Activated CD4-positive, alpha-beta T cell treated with anti-CD3 and anti-CD28 coated beads for 36 hours (primary cell): ENCODE measurements at regions not wholly inside any gene's neighbourhood (a gene's known extent, or its start where the extent isn't known, plus 50 kb on each side); places are given as distances from the start of the nearest gene placed in this dataset.
"Not testable (repeated sequence)": the region's sequence is repeated elsewhere in the genome, so short reads cannot be mapped to it uniquely, and the experiment has no call there.

ENCODE experiments used
- ATAC-seq: fragments of 200-7000 bp; cut with Tn5 transposase; one replicate; pipeline ENCODE4 v1.10.0; 2021; ENCODE audit warnings: mild to moderate bottlenecking, moderate library complexity
- CTCF ChIA-PET: fragments of 350-600 bp; sonication (Branson Sonifier 250); formaldehyde crosslinking; loops from one replicate; lab custom pipeline; 2021; ENCODE audit warnings: antibody characterized with exemption; lab: Charles Lee
- POLR2A ChIA-PET: fragments of 350-600 bp; sonication (Branson Sonifier 250); formaldehyde crosslinking; loops from one replicate; lab custom pipeline; 2021; ENCODE audit warnings: antibody characterized with exemption, inconsistent platforms; lab: Charles Lee
- DNase-seq: peaks from one replicate; pipeline ENCODE4 v3.0.0-alpha.2; 2020
- H3K27ac Mint-ChIP-seq: one replicate; pipeline ENCODE4 v1.8.0; 2021; ENCODE audit warnings: mixed read lengths
- H3K27me3 Mint-ChIP-seq: one replicate; pipeline ENCODE4 v1.8.0; 2021; ENCODE audit warnings: mixed read lengths
- H3K36me3 Mint-ChIP-seq: one replicate; pipeline ENCODE4 v1.8.0; 2021; ENCODE audit warnings: low read depth, mixed read lengths
- H3K4me1 Mint-ChIP-seq: one replicate; pipeline ENCODE4 v1.8.0; 2021; ENCODE audit warnings: mixed read lengths
- H3K4me3 Mint-ChIP-seq: one replicate; pipeline ENCODE4 v1.8.0; 2021; ENCODE audit warnings: mild to moderate bottlenecking, moderate library complexity, mixed read lengths
- H3K9me3 Mint-ChIP-seq: one replicate; pipeline ENCODE4 v1.8.0; 2021; ENCODE audit warnings: low read depth, mixed read lengths
- intact Hi-C, 2 experiments: fragments of 100-400 bp; cut with DNase I in 1 of 2; cut with micrococcal nuclease in 1 of 2; formaldehyde crosslinking; loops; one replicate each; pipeline versions ENCODE4 v1.14.2 to v1.15.1; 2022 to 2024; cut with DNase I, micrococcal nuclease

DNA sequence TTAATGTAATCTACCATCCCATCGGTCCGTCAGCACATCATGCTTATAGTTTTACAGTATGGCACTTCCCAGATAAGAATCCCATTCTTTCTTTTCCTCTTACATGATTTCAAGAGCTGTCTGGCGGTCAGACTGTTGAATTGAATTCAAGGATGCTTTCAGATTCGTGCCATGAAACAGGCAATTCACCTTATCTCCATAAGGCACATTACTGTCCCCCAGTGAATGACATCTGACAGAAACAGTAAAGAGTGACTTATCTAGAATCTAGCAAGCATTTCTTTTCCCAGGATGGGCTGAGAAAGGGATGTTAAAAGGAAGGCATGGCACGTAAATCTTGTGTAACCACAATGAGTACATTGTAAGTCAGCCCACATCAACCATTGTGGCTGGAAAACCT is 61.1 kb upstream of the SEM1 start:
- H3K27me3 Mint-ChIP-seq, result peaks cover 23% of the 10 kb centered on the region
- no peaks in the 10 kb centered on the region for H3K36me3 Mint-ChIP-seq
- H3K4me1 Mint-ChIP-seq, result no peaks in the 10 kb centered on the region
- H3K9me3 Mint-ChIP-seq, result no peaks in the 10 kb centered on the region
- intact Hi-C loops, result no loop called here
- ChIA-PET POLR2A (no interaction called here), CTCF (no interaction called here)
- DNase-seq, result no peak
- H3K4me3 Mint-ChIP-seq, result no peak overlapping the region
- ATAC-seq, result no peak
- no peak overlapping the region for H3K27ac Mint-ChIP-seq

DNA sequence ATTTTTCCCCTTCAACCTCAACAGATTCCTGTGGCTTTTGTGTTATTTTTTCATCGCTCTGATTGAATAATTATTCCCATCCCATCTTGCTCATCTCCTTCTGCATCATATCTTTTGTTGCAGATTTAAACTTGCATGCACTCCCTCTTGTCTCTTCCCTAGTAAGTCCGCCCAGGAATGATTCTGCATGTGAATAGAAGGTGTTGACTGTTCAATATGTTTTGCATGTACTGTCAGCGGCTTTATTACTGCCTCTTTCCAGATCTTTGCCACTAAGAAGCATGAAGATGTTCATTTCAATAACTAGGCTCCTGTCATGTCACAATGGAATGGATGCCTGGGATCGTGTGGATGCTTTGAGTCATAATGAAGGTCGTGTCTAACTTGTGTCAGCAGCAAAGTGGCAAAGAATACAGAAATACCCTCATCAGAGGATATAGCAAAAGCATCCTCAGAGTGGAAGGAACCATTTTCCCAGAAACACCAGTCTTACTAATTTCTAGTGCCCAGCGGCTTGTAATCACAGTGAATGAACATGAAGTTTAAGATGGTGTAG is 62.6 kb upstream of the SEM1 start:
- Mint-ChIP-seq H3K27me3 (peaks cover 23% of the 10 kb centered on the region), H3K4me1 (no peaks in the 10 kb centered on the region), H3K9me3 (no peaks in the 10 kb centered on the region), H3K36me3 (no peaks in the 10 kb centered on the region), H3K27ac (no peak overlapping the region), H3K4me3 (no peak overlapping the region)
- no peak for ATAC-seq
- no peak for DNase-seq
- intact Hi-C loops, result no loop called here
- CTCF ChIA-PET, result no interaction called here
- POLR2A ChIA-PET, result no interaction called here

DNA sequence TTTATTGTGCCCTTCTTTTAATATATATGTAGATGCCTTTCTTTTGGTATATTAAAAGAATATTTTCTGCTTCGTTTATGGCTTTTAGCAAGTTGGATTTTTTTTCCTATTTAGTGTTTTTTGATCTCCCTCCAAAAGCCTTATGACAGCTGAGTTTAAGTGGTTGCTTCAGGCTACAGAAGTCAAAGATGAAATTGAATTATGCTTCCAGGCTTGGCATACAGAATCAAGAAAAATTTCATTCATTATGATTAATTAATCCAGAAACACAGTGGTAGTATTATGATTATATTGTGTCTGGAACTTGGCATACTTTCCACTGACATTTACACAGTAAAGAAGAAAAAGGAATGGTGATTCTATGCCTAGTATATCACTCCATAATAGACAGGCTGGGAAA is 63.8 kb upstream of the SEM1 start:
- Mint-ChIP-seq H3K27ac (no peak overlapping the region), H3K4me1 (no peaks in the 10 kb centered on the region), H3K9me3 (no peaks in the 10 kb centered on the region), H3K36me3 (no peaks in the 10 kb centered on the region), H3K4me3 (no peak overlapping the region), H3K27me3 (peaks cover 25% of the 10 kb centered on the region)
- ChIA-PET POLR2A (no interaction called here), CTCF (no interaction called here)
- no peak for DNase-seq
- ATAC-seq, result no peak
- intact Hi-C loops, result no loop called here

DNA sequence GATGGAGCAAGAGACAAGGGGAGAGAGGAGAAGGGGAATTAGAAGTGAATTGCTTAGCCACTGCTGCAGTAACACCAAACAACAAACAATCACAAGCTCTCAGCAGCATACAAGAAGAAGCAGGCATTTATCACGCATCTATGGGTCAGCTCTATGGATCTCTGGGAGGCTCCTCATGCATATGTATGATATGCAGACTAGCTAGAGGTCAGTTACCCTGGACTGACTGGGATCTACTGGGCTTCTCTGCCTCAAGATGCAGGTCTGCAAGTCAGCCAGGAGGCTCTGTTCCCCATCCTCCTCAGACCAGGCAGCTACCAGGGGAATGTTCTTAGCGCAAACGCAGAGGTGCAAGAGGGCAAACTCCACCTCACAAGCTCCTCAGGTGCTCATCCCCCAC is 64.7 kb upstream of the SEM1 start:
- intact Hi-C loops, result no loop called here
- Mint-ChIP-seq H3K27ac (no peak overlapping the region), H3K9me3 (no peaks in the 10 kb centered on the region), H3K4me3 (no peak overlapping the region), H3K27me3 (peaks cover 25% of the 10 kb centered on the region), H3K4me1 (no peaks in the 10 kb centered on the region), H3K36me3 (no peaks in the 10 kb centered on the region)
- no peak for ATAC-seq
- CTCF ChIA-PET, result interaction anchor here (0.6 kb wide), 1 partner anchor 18 kb away, joined by 4 read pairs; no protein-coding TSS in a partner anchor
- DNase-seq, result no peak
- POLR2A ChIA-PET, result no interaction called here

DNA sequence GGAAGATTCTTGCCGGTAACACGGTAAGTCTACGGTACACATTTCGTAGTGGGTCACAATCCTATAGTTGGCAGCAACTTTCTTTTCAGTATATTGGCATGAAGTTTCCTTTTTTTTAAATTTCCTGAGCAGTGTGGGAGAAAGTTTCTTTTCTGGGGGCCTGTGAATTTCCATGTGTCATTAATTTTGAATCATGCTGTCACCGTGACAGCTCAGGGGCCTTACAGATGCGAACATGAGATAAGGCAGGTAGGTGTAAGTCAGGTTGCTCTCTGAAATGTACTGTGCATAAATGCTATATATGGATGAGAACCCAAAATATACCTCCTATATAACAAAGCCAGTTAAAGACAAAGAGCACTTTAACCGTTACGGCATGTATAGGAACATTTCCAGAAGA is 65.4 kb upstream of the SEM1 start:
- intact Hi-C loops, result no loop called here
- Mint-ChIP-seq H3K4me1 (no peaks in the 10 kb centered on the region), H3K4me3 (no peak overlapping the region), H3K36me3 (no peaks in the 10 kb centered on the region), H3K27ac (no peak overlapping the region), H3K27me3 (peaks cover 25% of the 10 kb centered on the region), H3K9me3 (no peaks in the 10 kb centered on the region)
- ChIA-PET POLR2A (no interaction called here), CTCF (no interaction called here)
- no peak for DNase-seq
- ATAC-seq, result no peak

DNA sequence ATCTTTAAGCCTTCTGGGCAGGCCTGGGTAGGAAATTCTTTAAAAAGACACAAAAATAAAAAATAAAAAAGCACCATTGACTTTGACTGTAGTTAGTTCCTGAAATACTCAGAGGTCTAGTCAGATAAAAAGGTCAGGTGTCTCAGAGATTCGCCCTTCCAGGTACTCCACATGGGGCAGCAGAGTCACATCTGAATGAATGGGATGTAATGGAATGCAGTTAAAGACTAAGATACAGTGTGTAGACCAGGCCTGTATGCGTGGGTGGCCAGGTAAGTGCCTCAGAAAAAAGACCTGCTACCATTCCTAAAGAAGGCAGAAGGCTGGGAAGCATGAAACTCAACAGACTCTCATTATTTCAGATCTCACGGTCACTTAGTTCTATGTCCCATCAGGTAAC is 68.6 kb upstream of the SEM1 start:
- Mint-ChIP-seq H3K27me3 (peaks cover 25% of the 10 kb centered on the region), H3K4me1 (no peaks in the 10 kb centered on the region), H3K27ac (no peak overlapping the region), H3K9me3 (no peaks in the 10 kb centered on the region), H3K36me3 (no peaks in the 10 kb centered on the region), H3K4me3 (no peak overlapping the region)
- CTCF ChIA-PET, result no interaction called here
- intact Hi-C loops, result no loop called here
- peak; percentile 5 for DNase-seq
- POLR2A ChIA-PET, result no interaction called here
- ATAC-seq, result no peak

DNA sequence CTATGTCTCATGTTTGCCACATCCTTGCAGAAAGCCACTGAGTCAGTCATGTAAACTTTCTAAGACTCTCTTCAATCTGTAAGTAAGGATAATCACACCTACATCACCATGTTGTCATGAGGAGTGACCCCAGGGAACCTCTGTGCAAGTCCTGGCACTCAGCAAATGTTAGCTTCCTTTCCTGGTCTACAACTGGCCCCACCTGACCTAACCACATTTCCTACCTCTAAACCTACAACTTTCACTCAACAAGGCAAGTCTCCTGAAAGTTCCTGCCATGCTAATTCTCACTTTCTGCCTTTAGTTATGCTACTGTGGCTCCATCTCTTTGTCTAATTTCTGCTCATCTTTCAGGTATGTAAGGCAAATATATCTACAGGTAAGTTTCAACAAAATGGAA is 72.3 kb upstream of the SEM1 start:
- ChIA-PET POLR2A (no interaction called here), CTCF (no interaction called here)
- no peak for ATAC-seq
- H3K36me3 Mint-ChIP-seq, result no peaks in the 10 kb centered on the region
- peaks cover 16% of the 10 kb centered on the region for H3K27me3 Mint-ChIP-seq
- no peak overlapping the region for H3K4me3 Mint-ChIP-seq
- intact Hi-C loops, result loop anchor here in 1 of 2 experiments (10.0 kb wide), 1 partner anchor 243 kb away; the partner anchor contains the start of gene DLX5
- H3K4me1 Mint-ChIP-seq, result no peaks in the 10 kb centered on the region
- H3K27ac Mint-ChIP-seq, result no peak overlapping the region
- no peak for DNase-seq
- no peaks in the 10 kb centered on the region for H3K9me3 Mint-ChIP-seq

DNA sequence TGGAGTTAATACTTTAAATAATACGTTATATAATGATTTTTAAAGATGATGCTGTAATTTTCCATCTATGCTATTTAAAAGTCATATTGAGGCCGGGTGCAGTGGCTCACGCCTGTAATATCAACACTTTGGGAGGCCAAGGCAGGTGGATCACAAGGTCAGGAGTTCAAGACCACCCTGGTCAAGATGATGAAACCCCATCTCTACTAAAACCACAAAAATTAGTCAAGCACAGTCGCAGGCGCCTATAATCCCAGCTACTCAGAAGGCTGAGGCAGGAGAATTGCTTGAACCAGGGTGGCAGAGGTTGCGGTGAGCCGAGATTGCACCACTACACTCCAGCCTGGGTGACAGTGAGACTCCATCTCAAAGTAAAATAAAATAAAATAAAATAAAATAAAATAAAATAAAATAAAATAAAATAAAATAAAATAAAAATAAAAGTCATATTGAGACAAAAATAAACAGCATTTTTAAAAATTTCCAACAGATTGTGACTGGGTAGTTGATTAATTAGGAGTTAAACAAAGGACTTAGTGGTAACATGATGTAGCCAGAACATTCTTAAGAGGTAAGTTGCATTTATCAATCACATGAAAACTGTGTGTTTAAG is 73.1 kb upstream of the SEM1 start:
- H3K36me3 Mint-ChIP-seq, H3K27ac Mint-ChIP-seq, POLR2A ChIA-PET, ATAC-seq, H3K9me3 Mint-ChIP-seq, DNase-seq, H3K4me3 Mint-ChIP-seq, H3K4me1 Mint-ChIP-seq, CTCF ChIA-PET: not testable (repeated sequence)
- H3K27me3 Mint-ChIP-seq, result peaks cover 16% of the 10 kb centered on the region
- intact Hi-C loops, result loop anchor here in 1 of 2 experiments (10.0 kb wide), 1 partner anchor 242 kb away; the partner anchor contains the start of gene DLX5

DNA sequence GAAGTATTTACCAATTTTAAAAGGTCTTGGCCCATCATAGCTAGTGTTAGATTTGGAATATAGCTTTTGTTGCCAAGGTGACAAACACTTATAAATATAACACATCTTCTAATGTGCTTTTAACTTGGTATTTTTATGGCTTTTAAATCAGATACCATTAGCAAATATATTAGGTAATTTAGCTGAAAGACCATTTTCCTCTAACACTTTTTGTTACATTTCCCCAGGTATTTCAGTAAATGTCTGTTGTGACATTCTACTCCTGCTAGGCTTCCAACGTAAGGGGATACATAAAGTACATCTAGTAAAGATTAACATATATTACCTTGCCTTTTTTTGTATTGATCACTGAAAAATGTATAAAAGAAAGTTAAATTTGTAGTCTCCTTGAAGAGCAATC is 75.0 kb upstream of the SEM1 start:
- no peaks in the 10 kb centered on the region for H3K9me3 Mint-ChIP-seq
- ChIA-PET CTCF (no interaction called here), POLR2A (interaction anchor here (0.6 kb wide), 2 partner anchors 207 to 1963 kb away, joined by 3 read pairs; no protein-coding TSS in a partner anchor)
- peaks cover 9% of the 10 kb centered on the region for H3K27me3 Mint-ChIP-seq
- H3K27ac Mint-ChIP-seq, result no peak overlapping the region
- intact Hi-C loops, result loop anchor here in 1 of 2 experiments (10.0 kb wide), 1 partner anchor 240 kb away; the partner anchor contains the start of gene DLX5
- H3K4me3 Mint-ChIP-seq, result no peak overlapping the region
- H3K4me1 Mint-ChIP-seq, result no peaks in the 10 kb centered on the region
- no peaks in the 10 kb centered on the region for H3K36me3 Mint-ChIP-seq
- no peak for ATAC-seq
- no peak for DNase-seq

DNA sequence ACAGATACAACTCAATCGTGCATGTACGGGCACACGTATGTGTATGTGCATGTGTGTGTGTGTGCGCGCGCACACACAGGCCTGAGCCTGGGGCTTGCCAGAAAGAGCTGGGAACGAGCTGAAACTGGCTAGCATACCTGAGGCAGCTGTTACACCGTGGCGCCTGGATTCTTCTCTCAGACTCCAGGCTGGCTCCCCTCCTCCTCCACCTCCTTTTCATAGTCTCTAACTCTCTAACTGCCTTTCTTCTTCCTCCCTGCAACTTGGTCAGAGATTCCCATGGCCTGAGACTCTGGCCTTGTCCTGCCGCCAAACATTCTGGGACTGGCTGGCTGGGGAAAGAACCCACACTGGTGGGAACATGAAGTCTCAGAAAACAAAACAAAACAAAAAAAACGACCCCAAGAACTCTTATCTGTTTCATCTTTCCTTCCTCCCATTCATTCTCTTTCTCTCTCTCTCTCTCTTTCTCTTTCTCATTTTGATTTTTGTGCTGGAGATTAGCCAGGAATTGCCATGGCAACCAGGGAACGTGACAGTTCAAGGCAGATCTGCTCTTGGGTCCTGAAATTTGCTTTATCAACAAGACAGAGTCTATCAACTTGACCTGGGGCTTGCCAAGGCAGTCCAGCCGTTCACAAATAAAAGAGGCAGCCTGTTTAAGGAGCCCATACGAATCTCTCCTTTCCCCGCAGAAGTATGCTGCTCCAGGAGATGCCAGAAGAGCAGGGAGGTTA is 76.8 kb upstream of the SEM1 start:
- Mint-ChIP-seq H3K9me3 (no peaks in the 10 kb centered on the region), H3K27me3 (peaks cover 9% of the 10 kb centered on the region), H3K4me1 (no peaks in the 10 kb centered on the region), H3K27ac (no peak overlapping the region), H3K36me3 (no peaks in the 10 kb centered on the region), H3K4me3 (no peak overlapping the region)
- intact Hi-C loops, result loop anchor here (5.0 to 10.0 kb wide), 2 partner anchors 238 to 369 kb away; partner anchors contain the start of gene DLX5 (in 1 of the 2)
- POLR2A ChIA-PET, result no interaction called here
- DNase-seq, result no peak
- CTCF ChIA-PET, result no interaction called here
- no peak for ATAC-seq

DNA sequence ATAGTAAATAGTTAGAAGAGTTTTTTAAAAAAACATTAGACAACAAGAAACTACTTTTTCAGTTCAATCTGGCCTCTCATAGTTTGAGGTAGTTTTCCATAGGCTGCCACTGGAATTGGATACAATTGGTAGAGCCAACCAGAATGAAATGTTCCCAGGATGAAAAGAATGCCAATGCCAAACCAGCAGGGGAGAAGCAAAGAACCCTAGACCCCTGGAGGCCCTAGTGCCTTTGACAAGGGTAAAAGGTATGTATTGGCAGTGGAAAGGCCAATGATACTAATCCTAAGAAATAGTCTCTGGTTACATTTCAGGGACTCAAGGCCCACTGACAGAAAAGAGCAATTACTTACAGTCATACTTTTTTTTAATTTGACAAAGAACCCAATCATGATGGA is 77.4 kb upstream of the SEM1 start:
- intact Hi-C loops, result loop anchor here (5.0 to 10.0 kb wide), 2 partner anchors 238 to 370 kb away; partner anchors contain the start of gene DLX5 (in 1 of the 2)
- ChIA-PET CTCF (no interaction called here), POLR2A (no interaction called here)
- Mint-ChIP-seq H3K27me3 (peaks cover 7% of the 10 kb centered on the region), H3K4me1 (no peaks in the 10 kb centered on the region), H3K9me3 (no peaks in the 10 kb centered on the region), H3K36me3 (no peaks in the 10 kb centered on the region), H3K27ac (no peak overlapping the region), H3K4me3 (no peak overlapping the region)
- ATAC-seq, result no peak
- DNase-seq, result no peak

DNA sequence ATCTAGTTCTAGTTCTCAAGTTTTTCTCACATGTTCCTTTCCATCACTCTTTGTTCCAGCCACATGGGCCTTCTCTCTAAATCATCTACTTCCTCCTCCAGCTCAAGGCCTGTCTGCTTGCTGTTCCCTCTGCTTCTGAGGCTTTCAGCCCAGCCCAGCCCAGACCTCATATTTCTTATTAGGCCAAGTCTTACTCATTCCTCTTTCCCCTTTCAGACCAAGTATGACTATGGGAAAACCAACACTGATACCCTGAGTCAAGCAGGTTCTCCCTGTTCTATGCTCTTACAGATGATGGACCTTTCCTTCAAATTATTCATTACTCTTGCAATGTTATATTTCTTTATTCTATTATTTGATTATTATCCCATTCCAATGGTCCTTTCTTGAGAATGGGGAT is 80.3 kb upstream of the SEM1 start:
- Mint-ChIP-seq H3K4me1 (no peaks in the 10 kb centered on the region), H3K27ac (no peak overlapping the region), H3K4me3 (no peak overlapping the region), H3K27me3 (peaks cover 12% of the 10 kb centered on the region), H3K36me3 (no peaks in the 10 kb centered on the region), H3K9me3 (no peaks in the 10 kb centered on the region)
- ChIA-PET POLR2A (no interaction called here), CTCF (no interaction called here)
- DNase-seq, result no peak
- intact Hi-C loops, result loop anchor here (5.0 to 10.0 kb wide), 2 partner anchors 235 to 373 kb away; partner anchors contain the start of gene DLX5 (in 1 of the 2)
- ATAC-seq, result no peak
